Body of pancreas (tissue), 4 donors: ENCODE measurements at regions not wholly inside any gene's neighbourhood (a gene's known extent, or its start where the extent isn't known, plus 50 kb on each side); places are given as distances from the start of the nearest gene placed in this dataset.

ENCODE experiments used
- ATAC-seq: fragments of 150-250 bp; one replicate; pipeline ENCODE4 v1.9.1; 2016
- DNase-seq, 4 donors: peaks; one replicate each; pipeline ENCODE4 v3.0.0-alpha.2; 2019
- H3K27ac ChIP-seq, 4 donors: fragments of 200-600 bp; sonication (generic); 1 replicate in 3 of 4; 2 replicates in 1 of 4; pipeline versions ENCODE4 v1.5.1 to v1.6.1; 2016 to 2019; ENCODE audit warnings: mild to moderate bottlenecking in 1 of 4, mixed read lengths in 1 of 4, moderate library complexity in 1 of 4
- H3K27me3 ChIP-seq, 2 donors: fragments of 200-600 bp; sonication (generic); one replicate each; pipeline ENCODE4 v1.6.0; 2016; ENCODE audit warnings: mild to moderate bottlenecking in 1 of 2
- H3K36me3 ChIP-seq, 2 donors: fragments of 200-600 bp; sonication (generic); replicated peaks in 1 of 2; 2 replicates each; pipeline ENCODE4 v1.5.1; 2016; ENCODE audit warnings: low read depth in 2 of 2; ENCODE audit not compliant: insufficient read depth in 1 of 2
- H3K4me1 ChIP-seq: fragments of 200-600 bp; sonication (generic); one replicate; pipeline ENCODE4 v1.6.0; 2016
- H3K4me3 ChIP-seq, 2 donors: fragments of 200-600 bp; sonication (generic); 1 replicate in 1 of 2; 2 replicates in 1 of 2; pipeline ENCODE4 v1.5.1; 2016 to 2019
- H3K9me3 ChIP-seq, 3 donors: fragments of 200-600 bp; sonication (generic); 1 replicate in 2 of 3; 2 replicates in 1 of 3; pipeline ENCODE4 v1.5.1; 2016
- POLR2A ChIP-seq, 3 donors: fragments of 450-650 bp; IDR thresholded peaks; one replicate each; pipeline ENCODE4 v1.6.1; 2016; ENCODE audit warnings: antibody characterized with exemption in 3 of 3, mild to moderate bottlenecking in 2 of 3
- WGBS, 2 donors: methylation state at CpG; one replicate each; pipeline ENCODE4 v1.1.5; 2017; 5-methylcytosine and 5-hydroxymethylcytosine counted together
- intact Hi-C: fragments of 100-400 bp; cut with DNase I; formaldehyde crosslinking; loops from one replicate; pipeline ENCODE4 v1.15.1; 2023
- TF ChIP-seq, protein P1 (sequence below), 7 experiments: fragments of 450-650 bp in 4 of 7; fragments of 200-600 bp in 3 of 7; sonication (generic) in 3 of 7; IDR thresholded peaks; one replicate each; pipeline ENCODE4 v1.5.1; 2016 to 2019; ENCODE audit warnings: antibody characterized with exemption in 7 of 7

GRCh38 chr18:73891572-73892421, 255.8 kb downstream of the FBXO15 start:
- DNase-seq = no peak
- Histone ChIP-seq H3K36me3 (no peaks in the 10 kb centered on the region), H3K27me3 (no peaks in the 10 kb centered on the region), H3K4me3 (no peak overlapping the region), H3K27ac (no peak overlapping the region), H3K4me1 (no peaks in the 10 kb centered on the region), H3K9me3 (no peaks in the 10 kb centered on the region)
- TF ChIP-seq, protein P1, sequence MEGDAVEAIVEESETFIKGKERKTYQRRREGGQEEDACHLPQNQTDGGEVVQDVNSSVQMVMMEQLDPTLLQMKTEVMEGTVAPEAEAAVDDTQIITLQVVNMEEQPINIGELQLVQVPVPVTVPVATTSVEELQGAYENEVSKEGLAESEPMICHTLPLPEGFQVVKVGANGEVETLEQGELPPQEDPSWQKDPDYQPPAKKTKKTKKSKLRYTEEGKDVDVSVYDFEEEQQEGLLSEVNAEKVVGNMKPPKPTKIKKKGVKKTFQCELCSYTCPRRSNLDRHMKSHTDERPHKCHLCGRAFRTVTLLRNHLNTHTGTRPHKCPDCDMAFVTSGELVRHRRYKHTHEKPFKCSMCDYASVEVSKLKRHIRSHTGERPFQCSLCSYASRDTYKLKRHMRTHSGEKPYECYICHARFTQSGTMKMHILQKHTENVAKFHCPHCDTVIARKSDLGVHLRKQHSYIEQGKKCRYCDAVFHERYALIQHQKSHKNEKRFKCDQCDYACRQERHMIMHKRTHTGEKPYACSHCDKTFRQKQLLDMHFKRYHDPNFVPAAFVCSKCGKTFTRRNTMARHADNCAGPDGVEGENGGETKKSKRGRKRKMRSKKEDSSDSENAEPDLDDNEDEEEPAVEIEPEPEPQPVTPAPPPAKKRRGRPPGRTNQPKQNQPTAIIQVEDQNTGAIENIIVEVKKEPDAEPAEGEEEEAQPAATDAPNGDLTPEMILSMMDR (IDR thresholded peaks at IDR 0.05) = no peak
- no peak for TF ChIP-seq POLR2A (IDR thresholded peaks at IDR 0.05)
- no peak for ATAC-seq
- WGBS, 2 donors = 35 to 45% methylated on average over 18 to 20 of the region's 20 CpGs
- intact Hi-C loops = no loop called here

- ATAC-seq (no peak), DNase-seq (no peak)
- Histone ChIP-seq H3K4me1 (no peaks in the 10 kb centered on the region), H3K4me3 (no peak overlapping the region), H3K36me3 (no peaks in the 10 kb centered on the region), H3K27ac (no peak overlapping the region), H3K9me3 (no peaks in the 10 kb centered on the region), H3K27me3 (no peaks in the 10 kb centered on the region)
- intact Hi-C loops = no loop called here
- TF ChIP-seq POLR2A (IDR thresholded peaks at IDR 0.05) = no peak
- TF ChIP-seq, protein P1 (IDR thresholded peaks at IDR 0.05) = no peak
- WGBS, 2 donors = 68 to 75% methylated on average over 6 of the region's 6 CpGs
These were observed 259.1 kb downstream of the FBXO15 start for GRCh38 chr18:73888565-73888964.

- WGBS, 2 donors = 61 to 81% methylated on average over 3 of the region's 3 CpGs
- H3K4me1 ChIP-seq = no peaks in the 10 kb centered on the region
- intact Hi-C loops = no loop called here
These were observed 259.8 kb downstream of the FBXO15 start for GRCh38 chr18:73887801-73888200.

DNA sequence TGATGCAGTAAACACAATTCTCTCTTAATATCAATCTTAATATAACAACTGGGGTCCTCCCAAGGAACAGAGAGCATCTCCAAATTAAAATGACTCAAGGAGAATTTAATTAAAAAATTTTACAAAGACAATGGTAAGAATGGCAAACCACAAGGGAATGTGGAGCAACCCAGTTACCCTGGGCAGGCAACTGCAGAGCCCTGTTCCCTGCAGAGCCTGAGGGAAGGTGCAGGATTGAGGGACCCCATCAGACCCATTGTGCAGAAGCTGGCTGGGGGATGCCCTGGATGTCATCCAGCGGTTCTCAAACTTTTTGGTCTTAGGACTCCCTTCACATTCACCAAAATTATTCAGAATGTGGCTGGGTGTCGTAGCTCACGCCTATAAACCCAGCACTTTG, 262.8 kb downstream of the FBXO15 start:
- H3K4me3 ChIP-seq = no peak overlapping the region
- H3K4me1 ChIP-seq = no peaks in the 10 kb centered on the region
- ATAC-seq (no peak), DNase-seq (no peak)
- H3K27me3 ChIP-seq = no peaks in the 10 kb centered on the region
- no peaks in the 10 kb centered on the region for H3K9me3 ChIP-seq
- TF ChIP-seq POLR2A (IDR thresholded peaks at IDR 0.05) = no peak
- TF ChIP-seq, protein P1 (IDR thresholded peaks at IDR 0.05) = no peak
- H3K36me3 ChIP-seq = no peaks in the 10 kb centered on the region
- H3K27ac ChIP-seq = no peak overlapping the region
- intact Hi-C loops = no loop called here
- WGBS, 2 donors = 74 to 93% methylated on average over 3 of the region's 3 CpGs

More at GRCh38 chr18:73887801-73888200, 259.8 kb downstream of the FBXO15 start:
- H3K36me3 ChIP-seq = no peaks in the 10 kb centered on the region
- DNase-seq (no peak), ATAC-seq (no peak)
- no peak overlapping the region for H3K27ac ChIP-seq
- no peak for TF ChIP-seq POLR2A (IDR thresholded peaks at IDR 0.05)
- TF ChIP-seq, protein P1 (IDR thresholded peaks at IDR 0.05) = no peak
- no peaks in the 10 kb centered on the region for H3K9me3 ChIP-seq
- H3K4me3 ChIP-seq = no peak overlapping the region
- no peaks in the 10 kb centered on the region for H3K27me3 ChIP-seq
